ENCODE measurements at regions not wholly inside any gene's neighbourhood (a gene's known extent, or its start where the extent isn't known, plus 50 kb on each side); places are given as distances from the start of the nearest gene placed in this dataset.

DNA sequence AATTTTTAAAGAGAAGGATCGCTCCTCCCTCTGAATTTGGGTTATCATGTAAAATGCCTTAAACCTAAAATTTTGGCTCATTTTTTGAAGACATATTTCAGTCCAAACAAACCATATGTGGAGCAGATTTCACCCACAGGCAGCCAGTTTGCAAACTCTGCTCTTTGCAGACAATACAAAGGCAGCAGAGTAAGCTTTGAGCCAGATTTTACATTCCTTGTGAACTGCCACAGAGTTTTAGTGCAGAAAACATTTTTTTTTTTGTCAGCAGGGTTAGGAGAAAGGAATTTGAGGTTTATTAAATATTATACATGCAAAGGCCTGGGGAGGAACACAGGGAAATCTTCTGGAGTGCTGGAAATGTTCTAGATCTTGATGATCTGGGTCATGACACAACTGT lies 171.9 kb upstream of the FN1 start:
- intact Hi-C loops (cut with micrococcal nuclease): no loop called here

DNA sequence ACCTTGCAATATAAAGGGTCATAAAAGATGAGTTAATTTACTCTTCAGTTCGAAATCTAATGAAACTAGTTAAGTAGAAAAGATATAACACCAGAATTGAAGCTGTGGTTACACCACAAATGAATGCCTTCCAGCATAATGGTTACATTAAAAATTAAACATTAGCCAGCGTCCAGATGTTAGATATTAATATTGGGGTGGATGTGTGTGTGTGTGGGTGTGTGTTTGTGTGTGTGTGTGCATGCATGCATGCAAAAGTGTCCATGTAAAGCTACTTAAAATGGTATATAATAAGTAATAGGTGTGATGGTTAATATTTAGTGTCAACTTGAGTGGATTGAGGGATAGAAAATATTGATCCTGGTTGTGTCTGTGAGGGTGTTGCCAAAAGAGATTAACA lies 170.4 kb upstream of the FN1 start:
- intact Hi-C loops (cut with micrococcal nuclease): no loop called here

DNA sequence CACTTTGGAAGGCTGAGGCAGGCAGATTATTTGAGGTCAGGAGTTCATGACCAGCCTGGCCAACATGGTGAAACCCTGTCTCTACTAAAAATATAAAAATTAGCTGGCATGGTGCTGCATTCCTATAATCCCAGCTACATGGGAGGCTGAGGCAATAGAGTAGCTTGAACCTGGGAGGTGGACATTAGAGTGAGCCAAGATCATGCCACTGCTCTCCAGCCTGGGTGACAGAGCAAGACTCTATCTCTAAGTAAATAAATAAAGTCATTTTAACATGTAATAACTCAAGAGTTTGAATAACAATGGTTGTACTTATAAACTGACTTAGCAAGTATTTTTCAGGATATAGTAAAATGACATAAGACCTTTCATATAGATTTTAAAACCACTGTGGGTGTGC lies 169.3 kb upstream of the FN1 start:
- intact Hi-C loops (cut with micrococcal nuclease): no loop called here

DNA sequence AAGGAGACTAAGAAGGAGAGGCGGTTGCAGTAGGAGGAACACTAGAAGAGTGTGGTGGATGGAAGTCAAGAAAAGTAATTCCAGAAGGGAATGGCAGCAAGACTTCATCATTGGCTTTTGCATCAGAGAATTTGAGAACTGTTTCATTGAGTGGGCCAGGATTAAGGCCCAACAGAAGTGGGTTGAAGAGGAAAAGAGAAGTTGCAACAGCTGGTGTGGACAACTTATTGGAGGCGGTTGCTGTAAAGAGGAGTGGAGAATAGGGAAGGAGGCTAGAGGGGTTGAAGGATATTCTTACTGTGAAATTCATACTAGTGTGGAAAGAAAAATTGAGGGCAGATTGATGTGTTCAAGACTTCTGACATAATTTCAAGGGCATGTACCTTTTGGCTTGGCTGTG lies 168.7 kb upstream of the FN1 start:
- intact Hi-C loops (cut with micrococcal nuclease): no loop called here

DNA sequence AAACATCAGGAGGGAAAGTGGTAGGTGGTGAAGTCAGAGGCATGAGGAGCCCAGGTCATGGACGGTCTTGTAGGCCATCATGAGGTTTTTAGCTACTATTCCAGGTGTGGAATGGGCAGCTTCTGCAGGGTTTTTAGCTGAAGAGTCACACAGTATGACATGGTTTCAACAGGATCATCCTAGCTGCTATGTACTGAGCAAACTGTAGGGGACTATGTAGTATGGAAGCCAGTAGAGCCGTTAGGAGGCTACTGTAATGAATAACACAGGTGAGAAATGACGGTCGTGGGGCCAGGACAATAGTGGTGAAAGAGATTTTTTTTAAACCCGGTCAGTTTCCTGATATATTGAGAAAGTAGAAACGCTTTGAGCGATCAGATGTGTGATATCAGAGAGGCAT lies 167.6 kb upstream of the FN1 start:
- intact Hi-C loops (cut with micrococcal nuclease): no loop called here

DNA sequence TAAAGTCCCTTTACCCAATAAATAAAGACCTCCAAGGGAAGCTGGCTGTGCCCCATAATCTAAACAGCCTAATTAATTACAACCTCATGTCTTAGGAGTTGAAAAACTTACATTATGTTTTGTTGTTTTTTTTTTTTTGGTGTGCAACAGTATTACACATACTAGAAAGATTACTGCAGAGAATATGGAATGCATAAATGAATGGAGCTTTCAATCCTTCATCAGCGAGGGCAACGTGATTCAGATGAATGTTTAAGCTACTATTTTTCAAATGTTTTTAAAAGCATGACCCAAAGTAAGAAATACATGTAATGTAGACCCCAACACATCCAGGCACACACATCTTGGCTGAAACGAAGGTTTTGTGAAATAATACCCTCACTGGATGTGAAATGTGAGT lies 167.1 kb upstream of the FN1 start:
- intact Hi-C loops (cut with micrococcal nuclease): no loop called here

DNA sequence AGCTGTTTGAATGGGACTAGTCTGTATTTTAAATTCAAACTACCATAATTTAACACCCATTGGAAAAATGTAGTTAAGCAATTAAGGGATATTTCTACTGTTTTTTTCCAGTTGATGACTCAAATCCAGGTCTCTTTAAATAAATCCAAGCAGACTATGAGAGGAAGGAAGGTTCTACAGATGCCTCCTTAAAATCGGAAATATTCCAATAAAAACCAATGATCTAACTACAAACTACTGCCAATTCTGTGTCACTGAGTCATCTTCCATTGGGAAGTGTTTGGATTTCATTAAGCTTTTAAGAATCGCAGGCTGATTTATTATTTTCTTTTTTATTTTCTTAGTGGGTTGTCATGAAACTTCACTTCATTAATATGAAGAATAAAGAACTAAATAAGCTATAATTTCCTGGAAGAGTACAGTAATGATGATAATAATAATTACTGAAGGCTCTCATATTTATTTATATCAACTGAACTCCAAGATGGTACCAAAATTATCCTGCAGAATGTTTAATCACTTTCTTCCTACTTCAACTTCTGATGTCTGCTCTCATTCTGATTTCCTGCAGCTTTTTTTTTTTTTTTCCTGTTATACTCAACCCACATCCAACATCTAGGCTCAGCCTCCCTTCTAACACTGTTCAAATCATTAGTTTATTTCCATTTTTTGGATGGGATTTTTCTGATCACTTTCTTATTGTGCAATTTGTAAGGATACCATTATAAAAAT lies 166.3 kb upstream of the FN1 start:
- intact Hi-C loops (cut with micrococcal nuclease): no loop called here

DNA sequence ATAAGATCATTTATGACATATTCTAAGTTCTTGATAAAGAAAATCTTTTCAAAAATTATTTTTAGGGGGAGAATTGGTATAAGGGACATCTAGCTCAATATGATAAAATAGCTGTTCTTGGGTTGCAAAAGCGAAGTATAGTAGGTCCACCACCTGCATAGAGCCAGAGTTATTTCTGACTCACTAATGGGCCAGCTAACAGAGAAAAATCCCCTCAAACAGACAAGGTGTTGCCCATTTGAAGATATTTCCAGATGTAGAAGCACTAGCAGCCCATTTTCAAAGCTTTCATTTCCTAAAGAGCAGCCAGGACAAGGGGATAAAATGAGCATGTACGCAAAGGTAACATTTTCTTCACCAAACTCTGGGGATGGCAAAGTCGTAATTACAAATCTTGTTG lies 165.7 kb upstream of the FN1 start:
- intact Hi-C loops (cut with micrococcal nuclease): no loop called here

DNA sequence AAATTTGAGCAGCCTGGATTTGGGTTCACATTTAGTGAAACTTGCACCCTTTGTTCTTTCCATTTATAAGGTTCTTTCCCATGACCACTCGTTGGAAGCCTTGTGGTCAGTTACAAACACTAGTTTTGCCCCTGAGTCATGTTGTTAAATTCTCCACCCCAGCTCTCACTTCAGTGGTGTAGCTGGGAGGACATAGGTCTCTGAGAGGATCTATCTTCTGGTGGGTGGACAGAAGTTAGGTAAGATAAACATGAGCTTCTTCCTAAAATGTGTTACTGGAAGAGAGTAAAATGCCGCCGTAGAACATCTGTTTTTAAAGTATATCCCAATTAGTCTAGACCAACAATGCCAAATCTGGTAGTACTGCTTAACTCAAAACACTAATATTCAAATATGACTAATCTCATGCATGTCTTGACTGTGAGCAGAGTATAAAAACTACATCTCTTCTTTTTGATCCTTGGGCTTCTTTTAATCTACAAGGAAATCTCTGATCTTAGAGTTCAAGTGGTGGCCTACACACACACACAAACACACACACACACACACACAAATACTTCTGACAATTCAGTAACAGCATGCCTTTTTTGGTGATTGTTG lies 162.6 kb upstream of the FN1 start:
- intact Hi-C loops (cut with micrococcal nuclease): no loop called here

DNA sequence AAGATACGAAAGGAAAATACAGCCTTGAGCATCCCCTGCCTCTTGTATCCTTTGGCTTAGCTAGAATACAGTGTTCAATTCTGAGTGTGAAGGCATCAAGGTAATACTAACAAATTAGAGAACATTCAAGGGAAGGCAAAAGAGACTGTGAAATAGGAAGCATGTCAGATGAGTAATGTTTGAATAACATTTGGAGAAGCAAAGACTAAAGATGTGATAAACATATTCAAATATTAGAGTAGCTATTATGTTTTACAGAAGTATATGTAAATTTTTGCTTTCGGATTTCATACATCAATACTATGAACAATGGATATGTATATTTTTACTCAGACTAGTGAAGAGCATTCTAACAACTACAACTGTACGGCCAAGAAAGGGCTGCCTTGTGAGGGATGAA lies 161.7 kb upstream of the FN1 start:
- intact Hi-C loops (cut with micrococcal nuclease): no loop called here

DNA sequence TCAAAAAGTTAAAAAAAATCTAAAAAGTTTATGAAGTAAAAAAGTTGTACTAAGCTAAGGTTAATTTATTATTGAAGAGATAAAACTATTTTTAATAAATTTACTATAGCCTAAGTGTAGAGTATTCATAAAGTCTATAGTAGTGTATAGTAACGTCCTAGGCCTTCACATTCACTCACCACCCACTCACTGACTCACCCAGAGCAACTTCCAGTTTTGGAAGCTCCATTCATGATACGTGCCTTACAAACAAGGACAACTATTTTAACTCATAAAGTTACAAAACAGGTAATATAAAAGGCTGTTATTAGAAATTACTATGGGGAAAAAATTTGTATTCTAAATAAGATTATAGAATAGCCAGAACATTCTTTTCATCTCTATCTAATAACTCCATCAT lies 158.9 kb upstream of the FN1 start:
- intact Hi-C loops (cut with micrococcal nuclease): no loop called here

DNA sequence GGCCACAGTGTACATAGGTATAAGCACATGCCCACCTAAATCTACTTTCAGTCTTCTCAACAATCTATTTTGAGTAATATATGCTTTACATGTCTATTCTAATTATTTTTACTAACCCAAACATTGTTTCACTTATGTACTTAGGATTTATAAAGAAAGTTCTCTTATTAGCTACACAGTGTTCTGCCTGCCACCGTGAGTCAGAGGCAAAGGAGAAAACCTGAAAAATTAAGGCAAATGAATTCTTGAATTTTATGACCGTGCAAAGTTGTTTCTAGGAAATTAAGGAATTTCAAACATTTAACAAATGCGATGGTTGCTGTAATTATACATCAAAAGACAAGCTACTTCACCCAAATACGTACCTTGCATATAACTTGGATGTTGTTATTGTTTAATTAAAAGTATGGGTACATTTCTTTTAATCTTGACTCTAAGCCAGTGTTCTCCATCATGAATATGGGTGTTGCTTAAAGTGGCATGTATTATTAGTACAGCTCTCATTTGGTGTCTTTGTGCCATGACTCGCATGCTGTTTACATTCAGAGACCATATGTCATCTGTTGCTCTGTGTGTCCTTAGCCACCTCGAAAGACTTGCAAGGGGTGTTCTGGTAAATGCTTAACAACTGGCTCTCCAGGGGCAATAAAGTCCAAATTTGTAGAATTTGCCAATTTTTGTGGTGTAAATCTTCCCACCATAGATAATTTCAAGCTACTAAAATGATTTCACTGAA lies 154.3 kb upstream of the FN1 start:
- intact Hi-C loops (cut with micrococcal nuclease): no loop called here

DNA sequence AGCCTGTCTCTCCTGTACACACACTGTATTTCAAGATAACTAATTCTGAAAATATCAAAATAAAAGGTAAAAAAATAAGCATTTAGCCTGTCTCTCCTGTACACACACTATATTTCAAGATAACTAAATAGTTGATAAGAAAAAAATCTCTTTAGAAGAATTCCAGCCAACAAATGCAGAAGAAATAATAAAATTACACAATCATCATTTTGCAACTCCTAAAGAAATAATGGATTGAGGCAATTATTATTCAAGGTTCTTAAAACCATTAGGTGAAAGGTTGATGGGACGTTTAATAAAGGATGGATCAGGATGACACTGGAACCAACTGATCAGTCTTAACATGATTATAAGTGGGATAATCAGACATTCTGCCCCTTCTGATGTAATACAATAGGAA lies 148.0 kb upstream of the FN1 start:
- intact Hi-C loops (cut with micrococcal nuclease): no loop called here

DNA sequence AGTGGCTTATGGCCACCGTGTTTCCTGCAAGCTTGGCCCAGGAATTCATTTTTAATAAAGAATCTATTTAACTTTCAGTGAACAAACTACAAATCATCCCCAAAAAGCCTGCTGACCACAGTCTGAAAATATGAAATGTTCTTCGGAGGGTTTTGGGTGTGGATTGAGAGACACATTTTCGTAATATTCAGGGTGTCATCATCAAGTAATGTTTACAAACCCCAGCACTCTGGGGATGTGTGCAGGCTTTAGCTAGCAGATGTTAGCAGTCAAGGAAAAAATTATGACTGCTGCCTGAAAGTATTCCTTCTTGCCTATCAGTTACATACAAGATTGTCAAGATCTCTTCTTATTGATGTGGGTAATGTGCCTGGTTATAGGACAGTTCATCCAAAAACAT lies 143.9 kb upstream of the FN1 start:
- intact Hi-C loops (cut with micrococcal nuclease): no loop called here

DNA sequence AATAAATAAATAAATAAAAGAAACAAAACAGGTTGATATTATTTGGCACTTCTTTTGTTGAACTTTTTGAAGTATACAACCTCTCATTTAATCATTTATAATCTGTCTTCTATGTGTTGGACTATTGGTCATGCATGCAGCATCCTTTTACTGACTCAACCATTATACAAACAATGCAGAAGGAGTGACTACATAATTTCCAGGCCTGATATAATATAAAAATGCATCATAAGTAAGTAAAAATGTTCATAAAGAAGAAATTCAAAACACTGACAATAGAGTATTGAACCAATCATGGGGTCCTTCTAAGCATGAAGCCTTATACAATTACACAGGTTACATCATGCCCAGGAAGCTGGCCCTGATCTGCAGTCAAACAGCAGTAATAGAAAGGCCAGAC lies 141.5 kb upstream of the FN1 start:
- intact Hi-C loops (cut with micrococcal nuclease): no loop called here

DNA sequence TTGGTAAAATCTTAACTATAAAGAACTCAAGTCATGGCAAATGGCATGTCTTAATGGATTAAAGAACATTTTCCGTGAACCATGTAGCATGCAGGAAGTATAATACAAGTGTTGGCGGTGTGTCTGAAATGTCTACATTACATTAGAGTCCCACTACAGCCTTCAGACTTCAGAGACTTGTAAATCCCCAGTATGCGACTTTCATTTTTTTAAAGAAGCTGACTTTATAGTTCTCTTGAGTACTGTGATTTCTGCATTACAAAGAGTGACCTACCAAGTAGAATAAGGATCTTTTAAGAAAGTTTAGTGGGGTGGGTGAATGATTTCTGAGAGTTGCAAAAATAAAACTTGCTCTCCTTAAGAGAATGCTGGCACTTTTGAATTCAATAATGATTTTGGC lies 140.7 kb upstream of the FN1 start:
- intact Hi-C loops (cut with micrococcal nuclease): no loop called here

DNA sequence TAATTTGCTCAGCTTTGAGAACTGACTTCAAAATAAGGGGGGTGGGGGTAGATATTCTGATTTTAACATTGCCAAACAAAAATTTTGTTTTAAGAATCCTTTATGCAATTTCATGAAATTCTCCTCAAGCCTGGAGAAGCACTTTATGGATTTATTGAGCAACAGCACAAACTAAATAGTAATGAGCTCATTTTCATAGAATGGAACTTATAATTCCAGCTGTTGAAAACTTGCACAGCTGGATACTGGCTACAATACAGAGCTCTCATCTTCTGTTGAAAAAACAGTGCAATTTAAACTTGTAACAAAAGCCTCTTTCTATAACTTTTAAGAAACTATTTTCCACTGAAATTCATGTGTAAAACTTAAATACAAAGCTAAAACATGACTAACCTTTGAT lies 137.6 kb upstream of the FN1 start:
- intact Hi-C loops (cut with micrococcal nuclease): no loop called here

DNA sequence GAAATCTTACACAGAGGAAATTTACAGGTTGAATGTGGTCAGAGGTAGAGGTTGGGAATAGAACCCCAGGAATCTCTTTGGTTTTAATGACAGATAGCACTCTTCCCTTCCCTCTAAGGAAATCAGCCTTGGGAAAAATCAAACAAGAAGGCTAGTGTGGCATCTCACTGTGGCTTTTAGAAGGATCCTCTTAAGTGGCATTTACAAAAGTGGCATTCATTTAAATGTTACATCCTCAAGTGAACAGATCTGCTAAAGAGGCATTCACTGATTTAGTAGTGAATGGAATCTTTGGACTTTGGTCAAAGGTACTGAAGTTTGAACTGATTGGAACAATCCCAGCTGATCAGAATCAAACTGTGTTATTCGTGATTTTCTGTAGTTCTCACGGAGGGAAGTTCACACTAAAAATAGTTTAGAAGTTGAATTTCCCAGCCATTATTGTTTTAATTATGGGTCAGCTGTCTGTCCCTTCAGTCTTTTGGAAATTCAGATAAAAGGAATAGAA lies 136.5 kb upstream of the FN1 start:
- intact Hi-C loops (cut with micrococcal nuclease): no loop called here

DNA sequence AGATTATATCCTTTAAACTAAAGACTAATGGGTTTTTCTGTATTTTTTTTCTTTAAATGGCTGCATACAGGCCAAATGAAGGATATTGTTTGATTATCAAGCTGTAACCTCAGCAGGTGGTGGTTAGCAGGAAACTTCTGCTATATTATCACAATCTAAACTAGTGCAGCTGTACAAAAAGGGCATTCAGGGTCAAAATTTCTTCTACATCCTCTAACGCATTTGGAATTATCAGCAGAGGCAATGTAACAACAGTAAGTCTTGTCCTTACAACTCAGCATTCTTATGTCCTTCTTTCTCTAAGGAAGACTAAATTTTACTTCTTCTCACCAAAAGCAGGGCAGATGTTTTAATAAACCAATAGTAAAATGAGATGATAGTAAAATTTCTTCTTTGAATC lies 135.8 kb upstream of the FN1 start:
- intact Hi-C loops (cut with micrococcal nuclease): no loop called here

DNA sequence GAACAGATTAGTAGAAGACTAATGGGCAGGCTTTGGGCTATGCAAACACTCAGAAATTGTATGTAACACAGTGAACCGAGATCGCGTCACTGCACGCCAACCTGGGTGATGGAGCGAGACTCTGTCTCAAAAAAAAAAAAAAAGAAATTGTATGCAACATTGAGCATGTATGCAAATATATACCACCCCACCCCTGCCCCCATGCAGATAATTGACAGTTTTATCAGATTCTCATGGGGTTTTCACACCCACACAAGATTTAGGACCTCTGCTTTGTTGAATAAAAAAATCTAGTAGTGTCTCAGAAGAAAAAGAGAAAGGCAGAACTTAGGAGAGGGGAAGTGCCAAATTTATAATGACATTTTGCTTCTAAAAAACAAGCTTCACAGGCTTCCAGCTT lies 131.6 kb upstream of the FN1 start:
- intact Hi-C loops (cut with micrococcal nuclease): no loop called here

DNA sequence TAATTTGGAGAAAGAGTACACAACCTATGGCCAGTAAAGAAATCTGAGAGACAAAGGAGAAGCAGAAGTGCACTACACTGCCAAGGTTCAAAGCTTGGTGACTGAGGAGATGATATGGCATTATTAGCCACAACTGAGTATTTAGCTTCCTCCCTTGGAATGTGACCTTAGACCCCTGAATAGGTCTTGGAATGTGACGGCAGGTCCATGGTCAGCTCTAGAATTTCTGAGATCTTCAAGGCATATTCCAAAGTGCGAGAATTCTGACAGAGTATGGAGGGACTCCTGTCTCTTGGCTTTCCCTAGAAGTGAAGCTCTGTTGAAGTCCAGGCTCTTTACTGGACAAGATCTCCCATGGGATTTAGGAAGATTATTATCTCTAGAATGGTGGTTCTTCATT lies 130.0 kb upstream of the FN1 start:
- intact Hi-C loops (cut with micrococcal nuclease): no loop called here

DNA sequence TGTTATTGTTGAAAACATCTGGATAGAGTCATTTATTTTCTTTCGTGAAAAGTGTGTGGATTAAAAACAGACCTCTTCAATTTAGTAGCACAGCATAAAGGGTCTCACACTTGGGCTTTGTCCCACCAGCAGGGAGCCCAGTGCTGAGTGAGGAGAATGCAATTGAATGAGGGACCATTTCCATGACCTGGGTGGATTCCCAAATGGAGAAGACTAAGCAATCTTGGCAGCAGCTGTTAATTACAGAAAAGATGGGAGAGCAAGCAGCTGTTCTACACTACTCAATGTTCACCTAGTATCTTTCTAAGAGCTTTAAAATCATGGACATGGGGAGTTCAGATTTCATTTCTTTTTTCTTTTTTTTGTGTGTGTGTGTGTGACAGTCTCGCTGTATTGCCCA lies 121.8 kb upstream of the FN1 start:
- intact Hi-C loops (cut with micrococcal nuclease): no loop called here

DNA sequence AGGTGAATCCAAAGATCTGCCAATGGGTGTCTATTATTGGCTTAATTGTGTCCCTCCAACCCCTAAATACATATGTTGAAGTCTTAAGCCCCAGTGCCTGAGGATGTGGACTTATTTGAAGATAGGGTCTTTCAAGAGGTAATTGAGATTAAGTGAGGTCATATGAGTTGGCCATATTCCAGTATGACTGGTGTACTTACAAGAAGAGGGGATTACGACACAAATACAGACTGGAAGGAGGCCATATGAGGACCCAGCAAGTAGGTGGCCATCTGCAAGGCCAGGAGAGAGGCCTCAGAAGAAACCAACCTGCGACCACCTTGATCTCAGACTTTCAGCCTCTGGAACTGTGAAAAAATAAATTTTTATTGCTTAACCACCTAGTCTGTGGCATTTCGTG lies 121.1 kb upstream of the FN1 start:
- intact Hi-C loops (cut with micrococcal nuclease): no loop called here
